G401 (cell line): ENCODE measurements at regions not wholly inside any gene's neighbourhood (a gene's known extent, or its start where the extent isn't known, plus 50 kb on each side); places are given as distances from the start of the nearest gene placed in this dataset.
"Not testable (repeated sequence)": the region's sequence is repeated elsewhere in the genome, so short reads cannot be mapped to it uniquely, and the experiment has no call there.

ENCODE experiments used
- DNase-seq: peaks from one replicate; pipeline ENCODE4 v3.0.0-alpha.2; 2015; ENCODE audit warnings: low spot score
- in situ Hi-C: cut with HindIII; loops from 2 replicates; pipeline ENCODE4 v1.10.0; 2016; ENCODE audit warnings: low sequenced_read_pairs, mixed read lengths

DNA sequence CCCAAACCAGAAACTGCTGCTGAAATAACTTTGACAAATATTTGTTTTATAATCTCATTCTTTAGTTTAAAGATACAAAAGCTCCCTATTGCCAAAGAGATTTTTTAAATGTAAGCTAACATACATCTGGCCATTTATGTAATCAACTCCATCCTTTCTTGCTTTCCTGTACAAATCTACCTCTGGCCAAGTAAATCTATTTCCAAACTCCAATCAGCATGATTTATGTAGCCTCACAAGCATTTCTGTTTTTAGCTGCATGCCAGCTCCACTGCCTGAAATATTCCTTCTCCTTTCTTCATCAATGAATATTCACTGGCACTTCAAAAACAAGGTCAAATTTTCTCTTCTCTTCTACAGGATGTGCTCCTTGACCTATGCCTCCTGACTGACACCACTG, 80.0 kb downstream of the SHOX2 start:
- in situ Hi-C loops = no loop called here
- DNase-seq = no peak

DNA sequence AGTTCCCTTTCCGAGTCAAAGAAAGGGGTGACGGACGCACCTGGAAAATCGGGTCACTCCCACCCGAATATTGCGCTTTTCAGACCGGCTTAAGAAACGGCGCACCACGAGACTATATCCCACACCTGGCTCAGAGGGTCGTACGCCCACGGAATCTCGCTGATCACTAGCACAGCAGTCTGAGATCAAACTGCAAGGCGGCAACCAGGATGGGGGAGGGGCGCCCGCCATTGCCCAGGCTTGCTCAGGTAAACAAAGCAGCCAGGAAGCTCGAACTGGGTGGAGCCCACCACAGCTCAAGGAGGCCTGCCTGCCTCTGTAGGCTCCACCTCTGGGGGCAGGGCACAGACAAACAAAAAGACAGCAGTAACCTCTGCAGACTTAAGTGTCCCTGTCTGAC, 86.3 kb downstream of the SHOX2 start:
- in situ Hi-C loops, DNase-seq: not testable (repeated sequence)

DNA sequence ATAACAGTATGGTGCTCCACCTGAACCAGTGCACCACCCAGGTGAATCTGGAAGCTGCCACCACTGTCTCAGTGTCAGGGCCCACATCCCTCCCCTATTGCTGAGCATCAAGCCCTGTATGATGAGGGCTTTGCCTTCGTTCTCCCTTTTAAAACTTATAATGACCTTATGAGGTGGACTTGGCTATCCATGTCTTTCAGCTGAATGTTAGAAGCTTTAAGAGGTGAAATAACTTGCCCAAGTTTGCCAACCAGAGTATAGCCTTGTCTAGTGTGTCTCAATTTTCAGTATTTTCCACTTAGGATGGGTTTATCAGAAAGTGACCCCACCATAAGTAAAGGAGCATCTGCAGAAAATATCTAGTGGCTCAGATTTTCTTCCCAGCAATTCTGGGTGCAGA, 87.8 kb downstream of the SHOX2 start:
- in situ Hi-C loops = no loop called here
- no peak for DNase-seq

DNA sequence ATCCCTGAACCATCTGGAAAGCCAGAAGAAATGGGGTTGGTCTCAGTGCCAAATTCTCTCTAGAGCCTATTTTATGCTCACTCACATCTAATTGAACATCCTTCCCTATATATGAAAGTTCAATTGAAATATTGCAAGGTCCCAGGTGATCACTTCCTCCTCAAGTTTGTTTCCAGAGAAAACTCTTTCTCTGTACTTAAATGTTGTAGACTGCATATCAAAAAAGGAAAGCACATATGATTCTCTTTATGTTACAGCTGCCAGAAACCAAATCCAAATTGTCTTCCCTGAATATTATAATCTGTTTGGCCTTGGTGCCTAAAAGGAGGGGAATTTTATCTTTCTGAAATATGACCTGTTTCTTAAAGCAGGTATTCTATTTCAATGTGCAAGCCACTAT, 93.3 kb downstream of the SHOX2 start:
- in situ Hi-C loops = no loop called here
- no peak for DNase-seq

DNA sequence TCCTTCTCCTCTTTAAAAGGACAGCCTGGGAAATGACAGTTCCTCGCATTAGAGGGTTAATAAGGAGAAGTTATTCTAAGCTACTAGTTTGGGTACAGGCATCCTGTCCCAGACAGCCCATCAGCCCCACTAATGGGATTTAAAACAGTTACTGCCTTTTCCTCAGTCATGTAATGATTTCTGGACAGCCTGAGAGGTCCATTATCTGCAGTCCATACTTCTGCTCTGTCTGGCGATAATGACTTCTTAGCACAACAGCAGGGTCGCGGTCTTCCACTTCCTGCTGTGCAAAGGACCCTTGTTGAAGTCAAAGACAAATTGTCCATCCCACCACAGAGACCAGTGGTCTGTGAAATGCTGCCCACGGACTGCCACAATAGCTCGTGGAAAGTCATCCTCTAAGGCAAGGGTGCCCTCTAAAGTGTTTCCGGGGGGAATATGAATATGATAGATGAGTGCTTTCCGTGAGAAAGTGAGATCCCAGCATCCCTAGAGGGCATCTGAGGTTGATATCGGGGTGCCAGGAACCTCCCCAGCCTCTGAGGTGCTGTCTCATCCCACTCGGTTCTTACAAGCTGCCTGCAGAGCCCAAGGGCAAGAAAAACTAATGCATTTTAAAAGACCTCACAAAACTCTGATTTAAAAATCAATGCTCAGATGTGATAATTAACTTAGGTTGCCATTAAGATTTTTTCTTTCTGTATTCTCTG, 100.7 kb downstream of the SHOX2 start:
- no peak for DNase-seq
- in situ Hi-C loops = no loop called here

DNA sequence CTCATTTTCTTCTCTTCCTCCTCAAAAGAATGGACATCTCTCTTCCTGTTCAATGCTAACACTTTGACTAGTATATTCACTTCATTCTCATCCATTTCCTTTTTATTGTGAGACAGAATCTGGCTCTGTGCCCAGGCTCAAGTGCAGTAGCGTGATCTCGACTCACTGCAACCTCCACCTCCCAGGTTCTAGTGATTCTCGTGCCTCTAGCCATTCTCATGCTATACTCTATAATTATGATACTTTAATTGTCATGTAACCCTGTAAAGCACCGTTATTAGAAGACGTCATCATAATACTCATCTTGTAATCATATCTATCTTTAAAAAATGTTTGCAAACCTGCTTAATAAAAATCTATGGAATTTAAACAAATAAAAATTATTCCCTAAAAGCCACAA, 107.0 kb downstream of the SHOX2 start:
- DNase-seq = no peak
- in situ Hi-C loops = no loop called here

DNA sequence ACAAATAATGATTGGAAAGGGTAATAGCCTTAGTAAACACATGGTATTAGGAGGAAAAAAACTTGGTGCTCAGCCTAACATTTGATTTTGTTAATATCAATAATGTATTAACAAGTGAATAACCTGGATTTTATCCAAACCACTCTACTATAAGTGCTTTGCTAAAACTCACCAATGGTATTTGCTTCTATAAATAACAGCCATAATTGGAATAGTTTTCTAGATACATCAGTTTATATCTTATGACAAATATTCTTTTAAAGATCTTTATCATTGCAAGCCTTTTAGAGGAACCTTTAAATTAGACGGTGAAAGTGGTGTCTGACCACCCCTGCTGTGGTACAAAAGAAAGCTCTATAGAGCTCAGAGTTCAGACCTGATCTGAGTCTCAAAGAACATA, 123.9 kb downstream of the SHOX2 start:
- DNase-seq = no peak
- in situ Hi-C loops = no loop called here

DNA sequence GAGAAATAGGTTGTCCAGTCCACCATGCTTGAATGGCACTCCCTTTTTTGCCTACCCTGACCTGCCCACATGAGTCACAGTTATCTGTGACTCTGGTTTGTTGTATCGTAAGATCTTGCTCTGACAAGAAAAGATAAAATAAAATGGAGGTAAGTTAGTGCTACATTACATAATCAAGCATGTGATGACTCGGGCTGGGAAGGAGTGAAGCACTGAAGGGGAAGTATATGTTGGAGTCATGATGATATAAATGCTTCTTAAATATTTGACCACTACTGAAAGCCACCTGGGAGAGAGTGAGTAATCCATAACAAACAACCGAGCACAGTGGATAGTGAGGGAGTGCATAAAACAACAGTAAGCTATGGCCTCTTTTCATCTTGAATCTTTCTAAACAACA, 124.4 kb downstream of the SHOX2 start:
- in situ Hi-C loops = no loop called here
- no peak for DNase-seq

DNA sequence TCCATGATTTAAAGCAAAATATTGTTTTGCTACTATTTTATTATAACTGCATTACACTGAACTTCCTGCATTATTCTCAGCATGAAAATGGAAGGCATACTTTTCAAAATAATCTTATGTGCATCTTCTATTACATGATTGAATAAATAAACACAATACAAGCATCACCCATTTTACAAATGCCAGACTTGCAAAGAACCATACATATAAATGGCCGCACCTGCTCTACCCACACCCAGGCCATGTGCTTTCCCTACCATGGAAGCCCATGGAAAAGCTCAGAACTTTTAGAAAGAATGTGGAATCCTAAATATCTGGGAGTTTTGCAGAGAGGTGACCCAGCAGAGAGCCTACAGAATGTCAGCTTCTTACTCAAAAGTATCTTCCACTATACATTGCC, 127.2 kb downstream of the SHOX2 start:
- no peak for DNase-seq
- in situ Hi-C loops = no loop called here

DNA sequence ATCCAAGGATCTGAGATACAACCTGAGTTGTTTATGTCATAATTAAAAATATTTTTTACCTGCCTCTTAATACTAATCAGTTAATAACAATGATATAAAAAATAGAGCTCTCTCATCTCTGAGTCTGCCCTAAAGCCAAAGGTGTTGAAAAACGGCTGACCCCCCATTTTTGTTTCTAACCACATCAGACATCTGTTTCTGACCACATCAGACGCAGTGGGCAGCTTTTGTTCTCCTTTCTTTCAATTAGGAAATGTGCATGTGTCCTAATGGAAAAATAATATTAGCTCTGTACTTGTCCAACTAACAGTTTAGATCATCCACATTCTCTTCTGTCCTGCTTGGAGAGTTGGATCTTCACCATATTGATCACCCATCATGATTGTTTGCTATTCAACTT, 144.6 kb downstream of the SHOX2 start:
- in situ Hi-C loops = no loop called here
- no peak for DNase-seq

DNA sequence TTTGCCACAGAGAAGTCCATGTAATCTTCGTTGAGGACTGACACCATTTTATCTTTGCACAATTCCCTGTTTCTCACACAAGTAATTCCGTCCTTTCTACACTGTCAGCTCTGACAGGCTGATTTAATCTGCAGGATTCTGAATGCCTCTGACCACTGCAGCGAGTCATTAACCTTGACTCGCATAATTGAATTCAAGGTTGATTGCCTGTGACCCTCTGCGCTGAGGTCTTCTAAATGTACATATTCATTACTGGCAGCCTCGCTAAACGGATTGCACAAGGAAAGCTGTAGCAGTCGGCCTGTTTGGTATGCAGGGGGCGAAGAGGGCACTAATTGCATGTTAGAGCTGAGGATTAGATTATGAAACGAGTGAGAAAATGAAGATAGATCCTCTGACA, 147.8 kb downstream of the SHOX2 start:
- DNase-seq = no peak
- in situ Hi-C loops = no loop called here

DNA sequence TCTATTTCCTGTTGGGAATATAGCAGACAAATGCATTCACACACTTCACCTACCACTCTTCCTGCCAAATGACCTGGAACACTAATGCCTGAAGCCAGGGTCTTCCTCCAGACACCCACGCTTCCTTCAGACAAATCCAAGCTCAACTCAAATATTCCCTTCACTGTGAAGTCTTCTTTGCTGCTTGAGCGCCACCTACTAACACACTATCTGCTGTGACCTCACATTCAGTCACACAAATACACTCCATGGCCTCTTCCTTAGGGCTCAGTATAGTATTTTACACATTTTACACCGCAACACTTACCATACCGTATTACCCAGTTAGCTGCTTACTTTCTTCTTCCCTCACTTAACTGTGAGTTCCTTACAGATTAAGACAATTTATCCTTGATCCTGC, 149.4 kb downstream of the SHOX2 start:
- DNase-seq = no peak
- in situ Hi-C loops = no loop called here

DNA sequence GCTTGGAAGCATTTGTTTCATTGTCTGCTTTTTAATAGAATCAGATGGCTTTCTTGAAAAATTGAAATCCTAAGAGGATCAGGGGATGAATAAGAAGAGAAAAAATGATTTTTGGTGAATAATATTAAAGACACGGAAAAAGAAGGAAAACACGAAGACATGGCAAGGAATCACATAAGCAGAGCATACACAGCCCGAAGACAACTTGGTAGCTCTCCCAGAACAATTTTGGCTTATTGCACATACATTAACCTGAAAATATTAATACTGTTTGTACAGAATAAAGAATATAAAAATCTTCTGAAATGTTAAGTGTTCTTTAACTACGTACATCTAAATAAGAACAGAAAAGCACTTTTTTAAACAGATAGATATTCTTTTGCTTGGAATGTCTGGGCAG, 150.0 kb downstream of the SHOX2 start:
- no peak for DNase-seq
- in situ Hi-C loops = no loop called here

DNA sequence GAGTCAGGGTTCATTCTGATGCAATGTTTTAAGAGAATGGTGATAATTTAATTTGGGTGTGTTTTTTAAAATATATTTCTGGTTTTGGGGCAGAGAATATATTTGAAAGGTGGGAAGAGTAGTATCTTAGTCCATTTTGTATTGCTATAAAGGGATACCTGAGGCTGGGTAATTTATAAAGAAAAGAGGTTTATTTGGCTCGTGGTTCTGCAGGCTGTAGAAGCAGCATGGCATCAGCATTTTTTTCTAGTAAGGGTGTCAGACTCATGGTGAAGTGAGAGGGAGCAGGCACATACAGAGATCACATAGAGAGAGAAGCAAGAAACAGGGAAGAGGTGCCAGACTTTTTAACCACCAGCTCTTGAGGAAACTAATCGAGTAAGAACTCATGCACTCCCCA, 152.7 kb downstream of the SHOX2 start:
- in situ Hi-C loops = no loop called here
- DNase-seq = no peak

DNA sequence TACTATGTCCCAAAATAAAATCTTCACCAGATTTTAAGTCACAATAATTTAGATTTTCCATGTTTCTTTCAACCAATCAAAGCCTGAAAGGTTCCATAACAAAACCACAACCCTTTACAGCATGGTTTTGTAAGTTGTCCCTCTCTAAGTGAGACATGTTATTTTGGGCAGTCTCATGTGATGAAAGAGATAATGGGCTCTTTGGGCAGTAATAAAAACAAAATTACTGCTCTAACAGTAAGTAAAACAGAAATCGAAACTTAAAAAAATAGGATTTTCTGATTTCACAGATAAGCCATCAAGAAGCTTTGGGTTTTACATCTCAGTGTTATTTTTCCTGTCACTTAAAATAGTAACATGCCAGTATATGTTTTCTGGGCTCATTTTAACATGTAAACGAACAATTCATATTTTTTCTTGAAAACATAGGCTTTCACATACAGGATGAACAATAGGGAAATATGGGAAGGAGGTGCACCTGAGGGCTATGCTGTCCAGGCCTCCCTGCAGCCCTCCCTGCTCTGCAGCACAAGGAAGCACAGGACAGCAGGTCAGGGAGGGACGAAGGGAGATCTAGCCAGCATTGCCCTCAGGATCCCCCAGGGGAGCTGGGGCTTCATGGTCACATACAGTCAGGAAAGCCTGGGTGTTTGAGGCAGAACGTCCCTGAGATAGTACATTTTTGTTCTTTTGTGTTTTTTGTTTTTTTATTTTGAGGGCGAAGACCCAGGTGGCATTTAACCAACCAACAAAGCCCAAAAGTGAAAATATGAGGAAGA, 157.4 kb downstream of the SHOX2 start:
- in situ Hi-C loops = no loop called here

DNA sequence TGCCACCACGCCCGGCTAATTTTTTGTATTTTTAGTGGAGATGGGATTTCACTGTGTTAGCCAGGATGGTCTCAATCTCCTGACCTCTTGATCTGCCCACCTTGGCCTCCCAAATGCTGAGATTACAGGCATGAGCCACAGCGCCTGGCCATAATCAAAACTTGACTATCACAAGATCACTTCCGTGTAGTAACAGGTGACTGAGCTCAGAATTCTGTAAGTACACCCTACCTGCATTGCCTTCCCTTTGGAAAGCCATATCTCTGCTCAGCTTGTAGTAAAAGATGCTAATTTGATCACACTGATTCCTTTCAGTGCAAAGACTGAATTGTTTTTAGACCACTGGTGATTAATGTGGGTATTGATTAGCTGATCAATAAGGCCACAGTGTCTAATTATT, 167.1 kb downstream of the SHOX2 start:
- in situ Hi-C loops = no loop called here
- DNase-seq = no peak

More for the DNA sequence above, 157.4 kb downstream of the SHOX2 start:
- no peak for DNase-seq

DNA sequence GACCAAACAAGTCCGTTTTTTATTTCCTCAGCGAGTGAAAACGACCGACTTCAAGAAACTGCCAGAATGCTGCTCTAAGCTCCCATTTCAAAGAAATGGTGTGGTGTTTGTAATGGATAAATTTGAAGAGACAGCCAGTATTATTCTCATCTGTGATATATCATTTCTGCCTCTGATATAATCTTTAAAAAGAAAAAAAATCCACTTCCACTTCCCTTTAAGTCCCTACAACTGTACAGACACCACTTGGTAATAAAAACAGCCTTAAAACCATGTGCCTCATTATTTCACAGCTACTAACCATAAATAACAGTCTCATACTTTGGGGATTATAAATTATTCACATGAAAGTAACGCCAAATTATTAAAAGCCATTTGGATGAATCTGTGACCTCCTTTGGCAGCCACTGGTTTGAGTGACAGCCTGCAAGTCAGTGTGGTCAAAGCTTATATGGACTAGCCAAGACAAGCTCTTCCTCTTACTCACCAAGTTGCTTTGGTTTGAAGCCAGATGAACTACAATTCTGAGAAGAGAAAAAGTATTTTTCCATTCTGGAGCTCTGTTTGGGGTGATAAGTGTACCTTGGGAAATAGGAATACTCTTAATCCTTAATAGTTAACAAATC, 168.0 kb downstream of the SHOX2 start:
- in situ Hi-C loops = no loop called here

DNA sequence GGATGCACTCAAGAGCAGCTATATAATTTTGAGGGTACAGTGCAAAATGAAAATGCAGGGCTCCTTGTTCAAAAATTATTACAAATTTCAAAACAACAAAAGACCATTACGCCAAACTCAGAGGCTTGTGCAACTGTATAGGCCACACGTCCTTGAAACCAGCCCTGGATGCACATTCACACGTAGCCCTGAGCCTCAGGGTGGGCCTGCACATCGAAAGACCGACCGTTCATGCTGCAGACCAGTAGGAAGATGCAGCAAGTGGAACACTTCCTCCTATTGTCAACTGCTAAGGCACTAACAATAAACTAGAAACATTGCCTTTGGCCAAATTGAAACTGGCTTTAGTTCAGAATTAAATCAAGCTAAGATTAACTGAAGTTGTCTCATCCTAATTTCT, 174.7 kb downstream of the SHOX2 start:
- in situ Hi-C loops = no loop called here

More for the DNA sequence above, 168.0 kb downstream of the SHOX2 start:
- DNase-seq = no peak

DNA sequence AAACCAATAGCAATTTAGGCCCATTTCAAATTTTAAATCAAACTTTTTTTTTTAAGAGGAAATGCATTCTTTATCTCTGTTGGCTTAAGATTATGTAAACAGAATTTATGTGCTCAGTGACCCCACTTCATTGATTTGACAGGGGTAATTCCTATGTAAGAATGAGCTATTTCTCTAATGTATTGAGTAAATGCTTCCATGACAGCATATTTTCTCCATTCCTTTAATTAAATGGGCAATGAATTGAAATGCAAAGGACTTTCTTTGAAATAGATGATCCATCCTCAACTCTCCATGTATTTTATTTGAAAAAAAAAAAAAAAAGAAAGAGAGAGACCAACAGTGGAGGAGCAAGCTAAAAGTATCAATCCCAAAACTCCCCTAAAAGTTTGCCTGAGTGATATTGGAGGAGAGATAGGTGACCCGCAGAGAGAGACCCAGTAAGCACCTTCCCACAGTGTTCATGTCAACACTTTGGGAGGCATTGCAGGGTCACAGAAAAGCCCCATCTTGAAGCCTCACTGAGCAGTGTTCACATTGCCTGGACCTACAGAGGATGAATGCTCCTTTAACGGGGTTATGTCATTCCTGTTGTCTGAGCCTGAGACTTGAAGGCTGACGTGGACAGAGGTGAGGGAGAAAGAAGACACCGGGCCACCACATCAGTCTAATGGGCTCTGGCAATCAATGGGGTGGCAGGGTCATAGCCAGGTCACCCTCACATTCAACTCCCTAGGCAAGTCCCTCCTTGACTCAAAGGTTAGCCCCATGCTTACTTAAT, 176.0 kb downstream of the SHOX2 start:
- in situ Hi-C loops = no loop called here
- DNase-seq = no peak

More for the DNA sequence above, 174.7 kb downstream of the SHOX2 start:
- no peak for DNase-seq

DNA sequence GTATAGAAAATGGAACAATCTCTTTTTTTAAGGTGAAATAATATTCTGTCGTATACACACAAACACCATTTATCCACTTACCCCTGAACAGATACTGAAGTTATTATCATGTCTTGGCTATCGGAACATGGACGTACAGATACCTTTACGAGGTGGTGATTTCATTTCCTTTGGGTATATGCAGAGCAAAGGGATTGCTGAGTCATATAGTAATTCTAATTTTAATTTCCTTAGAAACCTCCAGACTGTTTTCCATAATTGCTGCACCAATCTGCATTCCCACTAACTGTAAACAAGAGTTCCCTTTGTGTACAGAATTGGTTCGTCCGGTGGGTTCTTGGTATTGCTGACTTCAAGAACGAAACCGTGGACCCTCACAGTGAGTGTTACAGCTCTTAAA, 179.4 kb downstream of the SHOX2 start:
- in situ Hi-C loops = no loop called here
- no peak for DNase-seq
